Head of caudate nucleus (tissue), 42 donors: ENCODE measurements at regions not wholly inside any gene's neighbourhood (a gene's known extent, or its start where the extent isn't known, plus 50 kb on each side); places are given as distances from the start of the nearest gene placed in this dataset.

Source experiments
- DNase-seq, 42 donors: peaks; one replicate each; pipeline versions ENCODE4 v3.0.0 to v3.0.0-alpha.2; 2020 to 2021; ENCODE audit warnings: mixed read lengths in 7 of 42
- intact Hi-C: fragments of 100-400 bp; cut with DNase I; formaldehyde crosslinking; loops from one replicate; pipeline ENCODE4 v1.15.0; 2022

- intact Hi-C loops = no loop called here
- peak in 5 of 42 donors; percentile 3 to 37 (median 15) for DNase-seq
Observed at GRCh38 chr2:8578335-8579244, 103.3 kb upstream of the ID2 start.

GRCh38 chr2:8579485-8580085, 102.3 kb upstream of the ID2 start:
- DNase-seq = peak in 5 of 42 donors; percentile 2 to 42 (median 24)
- intact Hi-C loops = no loop called here

- peak in 4 of 42 donors; percentile 4 to 34 (median 22) for DNase-seq
- intact Hi-C loops = no loop called here
Observed at GRCh38 chr2:8580316-8581233, 101.3 kb upstream of the ID2 start.

DNA sequence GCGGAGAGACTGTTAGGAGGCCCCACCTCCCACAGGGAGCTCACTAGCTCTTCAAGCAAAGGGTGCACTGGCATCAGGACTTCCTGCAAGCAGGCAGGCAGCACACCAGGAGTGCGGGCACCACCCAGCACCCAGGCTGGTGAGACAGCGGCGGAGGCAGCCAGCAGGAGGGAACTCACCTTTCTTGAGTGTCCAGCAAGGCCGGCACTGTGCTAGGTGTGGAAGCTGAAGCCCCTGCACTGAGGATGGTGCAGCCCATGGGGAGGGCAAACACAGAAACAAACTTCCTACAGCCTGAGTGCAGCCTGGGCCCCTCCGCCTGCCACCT, 100.7 kb upstream of the ID2 start:
- peak in 3 of 42 donors; percentile 3 to 39 (median 13) for DNase-seq
- intact Hi-C loops = no loop called here

DNA sequence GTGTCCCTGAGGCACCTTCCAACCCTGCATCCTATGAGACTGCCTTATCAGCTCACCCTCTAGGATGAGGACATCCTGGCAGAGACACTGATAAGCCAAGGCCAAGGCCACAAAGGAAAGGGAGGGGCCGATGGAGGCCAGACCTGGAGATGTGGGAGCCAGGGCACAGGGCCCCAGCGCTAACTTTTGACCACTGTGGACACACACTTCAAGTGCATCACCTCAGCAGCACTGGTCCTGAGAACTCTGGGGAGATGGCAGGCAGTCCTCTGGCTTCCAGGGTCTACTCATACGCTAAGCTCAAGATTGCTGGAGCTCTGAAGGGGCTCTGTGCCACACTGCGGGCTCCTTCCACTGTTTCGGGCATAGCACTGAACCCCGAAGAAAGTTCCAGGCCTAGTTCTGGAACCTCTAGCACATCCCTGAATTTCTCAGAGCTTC, 100.2 kb upstream of the ID2 start:
- intact Hi-C loops = no loop called here
- peak in 5 of 42 donors; percentile 1 to 38 (median 20) for DNase-seq

DNA sequence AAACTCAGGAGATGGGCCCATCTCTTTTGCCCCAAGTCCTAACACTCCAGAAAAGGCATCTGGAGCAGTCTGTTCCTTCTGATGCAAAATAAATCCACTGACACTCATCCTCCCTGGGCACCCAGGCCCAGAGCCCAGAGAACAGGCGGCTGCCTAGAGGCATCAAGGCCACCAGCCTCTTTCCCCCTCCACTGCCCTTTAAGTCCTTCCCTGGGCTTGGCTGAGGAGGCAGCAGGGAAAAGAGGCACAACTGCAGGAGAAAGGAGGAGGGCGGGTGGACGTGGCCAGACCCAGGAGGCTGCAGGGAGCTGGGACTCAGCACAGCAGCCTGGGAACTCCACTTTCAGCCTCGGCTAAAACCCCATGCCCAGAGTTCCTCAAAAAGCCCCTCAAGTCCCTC, 99.7 kb upstream of the ID2 start:
- intact Hi-C loops = no loop called here

DNA sequence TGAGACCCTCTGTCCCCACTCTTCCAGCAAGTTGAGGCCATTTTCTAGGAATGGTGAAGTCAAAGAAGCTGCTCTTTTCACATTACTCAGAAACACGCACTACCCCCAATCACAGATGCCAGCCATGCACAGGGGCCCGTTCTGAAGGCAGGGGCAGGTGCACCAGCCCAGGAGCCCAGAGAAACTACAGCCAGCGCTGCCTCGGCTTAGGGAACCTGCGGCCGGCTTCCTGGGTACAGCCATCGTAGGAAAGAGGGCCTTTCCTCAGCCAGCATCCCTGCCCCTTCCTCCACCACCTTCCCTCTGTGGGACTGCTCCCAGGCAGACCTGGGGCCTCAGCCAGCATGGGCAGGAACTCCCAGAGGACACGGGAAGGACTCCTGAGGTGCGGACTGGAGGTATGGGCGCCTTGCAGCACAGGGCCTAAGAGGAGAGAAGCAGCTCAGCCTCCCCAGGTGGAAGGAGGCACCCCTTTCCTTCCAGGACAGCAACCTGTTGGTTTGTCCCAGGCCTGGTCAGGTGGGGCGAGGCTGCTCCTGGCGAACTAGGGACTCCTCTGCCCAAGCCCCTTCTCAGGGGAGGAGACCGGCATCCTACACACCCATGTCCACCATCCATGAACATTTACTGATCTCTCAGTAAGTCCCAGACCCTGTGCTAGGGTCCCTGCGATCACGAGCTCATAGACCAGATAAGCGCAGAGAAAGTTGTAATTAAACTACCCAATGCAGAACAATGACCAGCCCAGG, 99.0 kb upstream of the ID2 start:
- peak in 6 of 42 donors; percentile 2 to 34 (median 20) for DNase-seq
- intact Hi-C loops = no loop called here

More for the DNA sequence above, 99.7 kb upstream of the ID2 start:
- peak in 5 of 42 donors; percentile 2 to 36 (median 22) for DNase-seq

GRCh38 chr2:8583400-8584173, 98.3 kb upstream of the ID2 start:
- intact Hi-C loops = no loop called here
- peak; percentile 55 to 88 (median 76) for DNase-seq

- intact Hi-C loops = no loop called here
Observed at GRCh38 chr2:8584174-8585066, 97.4 kb upstream of the ID2 start.

DNA sequence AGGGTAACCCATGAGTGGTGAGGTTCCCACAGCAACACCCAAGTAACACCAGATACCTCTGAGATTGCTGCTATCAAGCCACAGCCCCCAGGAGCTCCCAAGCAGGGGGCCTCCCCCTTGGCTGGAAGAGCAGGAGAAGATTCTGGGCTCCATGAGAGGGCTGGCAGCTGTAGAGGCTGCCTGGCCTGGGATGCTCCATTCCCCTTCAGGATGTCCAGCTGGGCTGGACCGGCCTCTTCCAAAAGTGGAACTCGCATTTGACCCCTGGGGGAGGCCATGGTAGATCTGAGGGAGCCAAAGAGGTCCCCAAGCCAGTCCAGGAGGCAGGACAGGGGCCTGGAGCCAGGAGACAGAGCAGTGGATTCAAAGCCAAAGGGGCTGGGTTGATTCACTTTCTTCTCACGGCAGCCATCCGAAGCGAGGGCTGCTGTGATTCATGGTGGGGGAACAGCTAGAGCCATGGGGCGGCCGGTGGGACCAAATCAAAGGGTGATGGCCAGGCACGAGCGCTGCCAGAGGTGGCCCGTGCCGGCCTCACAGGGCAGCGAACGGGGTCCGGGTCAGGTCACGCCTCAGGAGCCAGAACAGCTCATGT, 95.3 kb upstream of the ID2 start:
- intact Hi-C loops = no loop called here
- peak in 4 of 42 donors; percentile 3 to 40 (median 18) for DNase-seq

More at GRCh38 chr2:8584174-8585066, 97.4 kb upstream of the ID2 start:
- DNase-seq = peak in 9 of 42 donors; percentile 2 to 39 (median 7)

DNA sequence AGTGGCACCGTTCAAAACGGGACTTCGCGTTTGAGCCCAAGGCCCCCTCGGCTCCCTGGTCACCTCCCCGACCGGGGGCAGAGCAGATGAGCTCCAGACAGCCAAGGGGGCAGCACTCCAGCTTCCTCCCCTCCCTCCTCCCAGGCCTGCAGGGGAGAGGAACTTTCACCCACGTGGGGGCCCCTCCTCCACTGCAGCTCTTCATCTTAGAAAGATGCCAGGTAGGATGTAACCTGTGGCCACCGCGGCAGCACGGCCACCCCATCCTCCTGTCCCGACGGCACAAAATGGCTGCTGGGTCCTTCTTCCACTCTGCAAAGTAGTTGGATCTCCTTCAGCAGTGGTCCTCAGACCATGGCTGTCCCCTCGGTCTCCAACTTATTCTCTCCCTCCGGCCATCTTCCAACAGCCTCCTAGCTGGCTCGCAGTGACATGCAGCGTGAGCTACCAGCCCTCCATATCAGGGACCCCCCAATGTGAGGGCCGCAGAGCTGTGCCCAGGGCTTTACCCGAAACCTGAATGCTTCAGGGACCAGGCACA, 94.5 kb upstream of the ID2 start:
- peak in 3 of 42 donors; percentile 1 to 31 (median 10) for DNase-seq
- intact Hi-C loops = no loop called here

DNA sequence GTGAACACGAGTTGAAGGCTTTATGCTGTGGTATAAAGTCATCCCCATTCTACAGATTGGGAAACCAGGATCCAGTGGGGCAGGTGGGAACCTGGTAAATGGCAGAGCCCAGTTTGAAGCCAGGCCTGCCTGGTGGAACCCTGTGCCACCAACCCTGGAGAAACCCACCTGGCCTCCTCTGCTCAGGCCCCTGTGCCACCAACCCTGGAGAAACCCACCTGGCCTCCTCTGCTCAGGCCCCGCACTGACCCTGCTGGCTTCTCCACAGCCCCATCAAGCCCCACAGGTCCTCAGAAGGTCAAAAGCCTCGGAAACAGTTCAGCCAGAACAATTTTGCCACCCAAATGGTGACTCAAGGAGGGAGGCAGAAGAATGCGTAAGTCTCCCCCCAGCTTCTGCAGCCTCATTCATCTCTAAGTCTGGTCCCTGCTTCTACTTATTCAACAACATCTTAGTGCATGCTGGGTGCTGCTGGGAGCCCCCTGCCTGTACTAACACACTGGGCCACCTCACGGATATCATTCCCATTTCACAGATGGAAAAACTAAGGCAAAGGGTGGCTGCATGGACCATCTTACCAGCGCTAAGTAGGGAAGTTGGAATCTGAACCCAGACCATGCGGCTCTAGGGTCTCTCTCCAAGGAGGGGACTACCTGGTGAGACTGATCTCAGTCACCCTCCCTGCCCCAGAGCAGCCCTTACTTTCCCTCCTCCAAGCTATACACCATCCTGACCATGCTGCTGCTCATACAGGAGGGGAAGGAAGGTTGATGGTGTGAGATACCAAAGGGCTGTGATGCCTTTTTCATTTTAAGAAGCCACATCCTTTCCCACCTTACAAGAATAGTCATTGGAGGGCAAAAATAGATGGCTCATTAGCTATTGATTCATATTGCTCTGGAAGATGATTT, 93.7 kb upstream of the ID2 start:
- peak in 2 of 42 donors; percentile 5 to 25 for DNase-seq
- intact Hi-C loops = no loop called here

- peak in 1 of 42 donors; percentile 15 for DNase-seq
- intact Hi-C loops = no loop called here
Observed at GRCh38 chr2:8588831-8589191, 93.0 kb upstream of the ID2 start.

GRCh38 chr2:8589721-8590120, 92.1 kb upstream of the ID2 start:
- intact Hi-C loops = no loop called here
- no peak for DNase-seq

DNA sequence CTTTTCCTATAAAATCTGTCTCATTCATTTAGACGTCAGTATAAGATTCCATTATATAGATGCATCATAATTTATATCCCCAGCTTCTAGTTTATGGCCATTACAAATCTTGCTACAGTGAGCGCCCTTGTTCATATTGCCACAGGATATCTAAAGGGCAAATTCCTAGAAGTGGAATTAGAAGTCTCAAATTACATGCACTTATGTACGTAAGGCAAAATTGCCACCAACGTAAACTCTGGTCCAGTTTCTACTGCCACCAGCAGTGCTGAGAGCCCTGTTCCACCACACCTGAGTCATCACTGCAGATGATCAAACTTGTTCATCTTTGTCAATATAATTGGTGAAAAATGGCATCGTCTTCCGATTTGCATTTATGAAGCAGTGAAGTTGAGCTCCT, 90.9 kb upstream of the ID2 start:
- intact Hi-C loops = no loop called here
- DNase-seq = no peak
